Activated CD4-positive, alpha-beta T cell treated with anti-CD3 and anti-CD28 coated beads for 4 hours (primary cell): ENCODE measurements at regions not wholly inside any gene's neighbourhood (a gene's known extent, or its start where the extent isn't known, plus 50 kb on each side); places are given as distances from the start of the nearest gene placed in this dataset.
A peak's percentile ranks its signal among the peaks of the same experiment; 100 is the strongest.

ENCODE experiments used
- DNase-seq, 2 donors: peaks; one replicate each; pipeline ENCODE4 v3.0.0-alpha.2; 2020

DNA sequence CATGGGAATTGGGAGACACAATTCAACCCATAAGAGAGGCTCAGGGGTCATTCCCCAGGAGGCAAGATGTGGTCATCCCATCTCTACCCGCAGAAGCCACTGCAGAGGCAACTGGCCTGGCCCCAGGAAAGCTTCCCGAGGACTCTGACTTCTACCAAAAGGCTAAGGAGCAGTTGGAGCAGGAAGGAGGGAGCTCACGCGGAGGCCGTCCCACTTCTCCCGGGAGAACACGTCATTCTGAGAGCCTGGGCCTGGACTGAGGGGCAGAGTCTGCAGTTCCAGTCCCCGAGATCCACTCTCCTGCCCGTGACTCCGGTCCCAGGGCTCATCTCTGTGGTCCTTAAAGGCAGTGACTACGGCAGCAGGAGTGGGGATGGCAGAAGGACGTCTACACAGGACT is 69.0 kb upstream of the TAF1B start:
- DNase-seq, result no peak

GRCh38 chr2:9775351-9775750 is 67.9 kb upstream of the TAF1B start:
- no peak for DNase-seq

DNA sequence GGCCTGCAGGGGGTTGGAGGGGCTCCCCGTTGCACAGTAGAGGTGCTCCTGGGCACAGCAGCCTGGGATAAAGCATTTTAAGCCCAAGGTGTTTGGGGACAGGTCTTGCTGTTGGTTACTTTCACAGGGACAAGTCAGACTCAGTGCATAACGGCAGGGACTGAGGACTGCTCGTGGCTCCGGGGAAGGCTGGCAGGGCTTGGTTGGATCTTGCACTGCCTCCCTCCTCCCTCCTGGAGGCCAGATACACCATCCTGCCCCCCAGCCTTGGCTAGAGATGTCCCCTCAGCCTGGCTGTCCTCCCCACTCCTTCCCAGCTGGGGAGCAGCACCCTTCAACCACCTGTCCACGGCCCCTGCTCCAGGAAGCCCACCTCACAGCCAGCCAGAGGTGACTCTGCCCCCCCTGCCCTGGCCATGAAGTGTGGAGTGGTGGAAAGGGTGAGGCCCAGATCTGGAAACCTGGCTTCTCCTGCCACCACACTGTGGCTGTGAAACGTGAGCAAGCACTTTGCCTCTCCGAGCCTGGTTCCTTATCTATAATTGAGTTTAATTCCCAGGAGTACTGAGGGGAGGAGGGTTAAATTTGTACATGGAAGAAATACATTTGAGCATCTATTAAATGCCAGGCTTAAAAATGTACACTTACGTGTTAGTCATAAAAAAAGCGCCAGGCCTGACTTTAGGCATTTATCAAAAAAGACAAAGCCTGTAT is 67.1 kb upstream of the TAF1B start:
- DNase-seq, result no peak

- DNase-seq, result no peak
Measured at GRCh38 chr2:9777081-9777480, 66.2 kb upstream of the TAF1B start.

GRCh38 chr2:9778012-9778411 is 65.3 kb upstream of the TAF1B start:
- peak in 1 of 2 donors; percentile 29 for DNase-seq

DNA sequence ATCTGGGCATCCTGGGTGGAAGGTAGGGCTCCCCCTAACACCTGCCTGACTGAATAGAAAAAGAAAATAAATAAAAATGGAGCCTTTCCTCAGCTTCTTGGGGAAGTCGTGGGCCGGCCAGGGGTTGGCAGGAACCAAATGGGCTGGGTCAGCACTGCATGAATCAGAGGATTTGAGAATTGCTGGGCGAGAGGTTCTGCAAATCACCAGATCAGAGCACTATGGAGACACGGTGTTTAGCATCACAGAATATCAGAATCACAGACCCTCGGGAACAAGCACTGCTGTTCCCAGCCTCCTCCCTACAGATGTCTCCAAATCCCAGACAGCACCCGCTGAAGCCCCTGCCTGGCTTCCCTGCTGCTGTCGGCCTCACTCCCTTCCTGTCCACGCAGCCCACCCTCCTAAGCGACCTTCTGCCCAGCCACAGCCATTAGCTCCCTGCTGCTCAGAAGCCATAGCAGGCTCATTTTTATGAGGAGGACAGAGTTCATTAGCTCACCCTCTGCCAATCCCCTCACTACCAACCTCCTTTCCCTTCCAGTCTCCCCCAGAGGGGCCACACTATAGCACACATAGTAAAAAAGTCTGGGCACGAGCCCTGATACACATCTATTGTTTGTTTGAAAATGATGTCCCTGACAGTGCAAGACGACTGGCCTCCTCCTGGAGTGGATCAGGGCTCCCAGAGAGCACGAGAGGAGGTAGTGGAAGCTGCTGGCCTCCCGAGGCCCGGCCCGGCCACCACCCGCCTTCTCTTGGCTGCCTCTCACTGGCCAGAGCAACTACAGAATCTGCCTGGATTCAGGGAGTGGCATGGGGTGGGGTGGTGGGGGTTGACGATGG is 64.6 kb upstream of the TAF1B start:
- DNase-seq, result no peak

- peak in 1 of 2 donors; percentile 34 for DNase-seq
Measured at GRCh38 chr2:9779596-9780264, 63.5 kb upstream of the TAF1B start.

GRCh38 chr2:9780368-9781130 is 62.7 kb upstream of the TAF1B start:
- DNase-seq, result no peak

DNA sequence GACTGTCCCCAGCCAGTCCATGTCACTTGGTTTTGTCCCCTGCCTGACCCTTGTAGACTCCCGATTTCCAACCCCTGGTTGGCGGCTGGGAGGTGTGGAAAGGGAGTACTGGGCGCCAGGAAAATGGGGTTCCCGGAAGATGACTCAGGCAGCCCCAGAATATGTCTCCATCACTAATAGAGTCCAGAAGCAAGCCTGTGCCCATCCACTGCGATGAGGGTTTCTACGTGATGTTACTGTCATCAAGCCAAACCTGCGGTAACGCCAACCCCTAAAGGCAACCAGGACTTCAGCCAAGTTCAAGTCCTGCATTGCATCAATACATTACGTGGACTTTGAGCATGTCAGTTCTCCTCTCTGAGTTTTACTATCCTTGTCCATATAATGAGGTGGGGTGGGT is 62.0 kb upstream of the TAF1B start:
- no peak for DNase-seq

DNA sequence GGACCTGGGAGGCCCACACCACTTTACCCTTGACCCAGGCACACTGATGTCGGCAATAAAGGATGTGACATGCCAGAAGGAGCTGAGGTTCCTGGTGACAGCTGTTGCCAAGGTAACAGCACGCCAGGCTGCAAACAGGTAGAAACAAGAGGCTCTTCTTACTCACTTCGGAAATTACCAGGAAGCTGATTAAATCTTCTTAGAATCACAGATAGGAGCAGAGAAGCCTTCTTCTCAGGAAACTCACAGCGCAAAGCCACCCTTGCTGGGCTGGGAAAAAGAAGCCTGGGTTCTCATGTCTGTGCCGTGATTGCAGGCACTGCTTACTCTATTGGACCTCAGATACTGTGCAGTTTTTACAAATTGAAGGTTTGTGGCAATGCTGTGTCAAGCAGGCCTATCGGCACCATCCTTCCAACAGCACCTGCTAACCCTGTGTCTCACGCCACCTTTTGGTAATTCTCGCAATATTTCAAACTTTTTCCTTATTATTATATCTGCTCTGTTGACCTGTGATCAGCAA is 61.0 kb upstream of the TAF1B start:
- peak; percentile 66 to 83 for DNase-seq

GRCh38 chr2:9789371-9789770 is 53.9 kb upstream of the TAF1B start:
- no peak for DNase-seq

DNA sequence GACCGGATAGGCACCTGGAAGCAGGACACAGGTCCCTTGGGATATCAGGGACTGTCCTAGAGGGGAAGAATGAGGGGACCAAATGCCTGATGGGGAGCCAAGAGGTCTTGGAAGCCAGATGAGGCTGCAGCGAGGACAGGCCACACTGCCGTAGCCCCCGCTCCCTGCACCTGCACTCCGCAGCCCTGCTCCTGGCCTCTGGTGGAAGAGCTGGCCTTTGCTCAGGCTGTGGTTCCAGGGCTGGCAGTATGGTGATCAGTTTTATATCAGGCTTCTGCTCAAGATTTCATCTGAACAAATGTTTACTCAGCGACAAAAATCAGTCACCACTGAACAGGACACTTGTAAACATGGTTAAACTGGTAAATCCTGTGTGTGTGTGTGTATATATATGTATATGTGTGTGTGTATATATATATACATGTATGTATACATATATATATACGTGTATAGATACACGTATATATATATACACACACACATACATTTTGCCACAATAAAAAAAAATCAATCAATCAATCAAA is 52.5 kb upstream of the TAF1B start:
- DNase-seq, result no peak

GRCh38 chr2:9791711-9792110 is 51.6 kb upstream of the TAF1B start:
- DNase-seq, result no peak

DNA sequence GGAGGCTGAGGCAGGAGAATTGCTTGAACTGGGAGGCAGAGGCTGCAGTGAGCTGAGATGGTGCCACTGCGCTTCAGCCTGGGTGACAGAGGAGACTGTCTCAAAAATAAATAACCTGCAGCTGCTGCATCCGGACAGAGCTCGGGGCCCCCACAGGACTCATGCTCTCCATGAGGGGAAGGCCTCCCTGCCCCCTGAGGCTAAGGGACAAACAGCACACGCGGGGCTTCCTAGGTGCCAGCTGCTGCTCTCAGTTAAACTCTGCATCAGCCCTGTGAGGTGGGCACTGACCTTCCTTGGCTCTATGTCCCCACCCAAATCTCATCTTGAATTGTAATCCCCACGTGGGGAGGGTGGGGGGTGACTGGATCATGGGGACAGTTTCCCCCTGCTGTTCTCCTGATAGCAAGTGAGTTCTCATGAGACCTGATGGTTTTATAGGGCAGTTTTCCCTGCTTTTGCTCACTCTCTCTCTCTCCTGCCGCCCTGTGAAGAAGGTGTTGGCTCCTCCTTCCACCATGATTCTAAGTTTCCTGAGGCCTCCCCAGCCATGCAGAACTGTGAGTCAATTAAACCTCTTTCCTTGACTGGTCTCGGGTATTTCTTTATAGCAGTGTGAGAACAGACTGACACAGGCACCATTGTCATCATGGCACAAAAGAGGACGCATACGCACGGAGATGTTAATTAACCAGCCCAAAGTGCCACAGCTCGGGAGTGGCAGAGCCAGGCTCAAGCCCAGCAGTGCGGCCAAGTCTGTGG is 49.9 kb upstream of the TAF1B start:
- DNase-seq, result no peak
